ENCODE measurements at regions not wholly inside any gene's neighbourhood (a gene's known extent, or its start where the extent isn't known, plus 50 kb on each side); places are given as distances from the start of the nearest gene placed in this dataset.

DNA sequence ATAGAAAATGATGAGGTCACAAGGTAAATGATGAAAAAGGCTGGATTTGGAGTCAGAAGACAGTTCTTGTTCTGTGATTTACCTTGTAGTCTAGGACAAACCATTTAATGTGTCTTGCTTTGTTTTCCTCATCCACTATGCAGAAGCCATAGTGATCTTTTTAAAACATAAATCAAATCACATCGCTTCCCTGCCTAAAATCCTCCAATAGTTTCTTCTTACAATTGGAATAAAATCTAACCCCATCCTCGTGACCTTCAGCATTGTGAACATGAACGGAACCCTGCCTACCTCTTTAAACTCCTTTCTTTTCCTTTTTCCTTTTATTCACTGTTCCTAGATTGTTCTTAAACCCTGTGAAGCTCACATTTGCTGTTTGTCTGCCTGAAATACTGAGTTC lies 204.9 kb upstream of the SAMSN1 start:
- no peak overlapping the region for H3K4me3 ChIP-seq (ENCODE audit: control insufficient read depth, low read depth, low read length)
- TF ChIP-seq, protein P1, sequence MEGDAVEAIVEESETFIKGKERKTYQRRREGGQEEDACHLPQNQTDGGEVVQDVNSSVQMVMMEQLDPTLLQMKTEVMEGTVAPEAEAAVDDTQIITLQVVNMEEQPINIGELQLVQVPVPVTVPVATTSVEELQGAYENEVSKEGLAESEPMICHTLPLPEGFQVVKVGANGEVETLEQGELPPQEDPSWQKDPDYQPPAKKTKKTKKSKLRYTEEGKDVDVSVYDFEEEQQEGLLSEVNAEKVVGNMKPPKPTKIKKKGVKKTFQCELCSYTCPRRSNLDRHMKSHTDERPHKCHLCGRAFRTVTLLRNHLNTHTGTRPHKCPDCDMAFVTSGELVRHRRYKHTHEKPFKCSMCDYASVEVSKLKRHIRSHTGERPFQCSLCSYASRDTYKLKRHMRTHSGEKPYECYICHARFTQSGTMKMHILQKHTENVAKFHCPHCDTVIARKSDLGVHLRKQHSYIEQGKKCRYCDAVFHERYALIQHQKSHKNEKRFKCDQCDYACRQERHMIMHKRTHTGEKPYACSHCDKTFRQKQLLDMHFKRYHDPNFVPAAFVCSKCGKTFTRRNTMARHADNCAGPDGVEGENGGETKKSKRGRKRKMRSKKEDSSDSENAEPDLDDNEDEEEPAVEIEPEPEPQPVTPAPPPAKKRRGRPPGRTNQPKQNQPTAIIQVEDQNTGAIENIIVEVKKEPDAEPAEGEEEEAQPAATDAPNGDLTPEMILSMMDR (conservative IDR thresholded peaks at IDR 0.05; ENCODE audit: control insufficient read depth, insufficient read depth, low read depth, low read length): no peak
- no peak for DNase-seq (ENCODE audit: low read depth)

DNA sequence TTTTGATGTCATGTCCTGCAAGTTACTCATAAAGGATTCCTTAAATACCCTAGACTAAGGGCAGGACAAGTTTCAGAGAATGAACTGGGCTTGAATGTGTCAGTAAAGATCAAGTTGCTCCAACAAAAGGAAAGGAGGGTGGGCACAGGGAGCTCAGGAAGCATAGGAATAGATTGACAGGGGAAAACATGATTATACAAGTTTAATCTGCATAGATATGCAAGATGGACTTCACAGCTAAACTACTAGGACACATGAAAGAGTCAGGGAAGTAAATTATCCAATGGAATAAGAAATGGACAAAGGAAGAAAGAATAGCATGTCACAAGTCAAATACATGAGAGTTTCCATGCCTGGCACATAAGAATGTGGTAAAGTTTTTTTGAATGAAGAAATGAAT lies 203.9 kb upstream of the SAMSN1 start:
- TF ChIP-seq, protein P1 (conservative IDR thresholded peaks at IDR 0.05; ENCODE audit: control insufficient read depth, insufficient read depth, low read depth, low read length): no peak
- no peak for DNase-seq (ENCODE audit: low read depth)
- no peak overlapping the region for H3K4me3 ChIP-seq (ENCODE audit: control insufficient read depth, low read depth, low read length)

DNA sequence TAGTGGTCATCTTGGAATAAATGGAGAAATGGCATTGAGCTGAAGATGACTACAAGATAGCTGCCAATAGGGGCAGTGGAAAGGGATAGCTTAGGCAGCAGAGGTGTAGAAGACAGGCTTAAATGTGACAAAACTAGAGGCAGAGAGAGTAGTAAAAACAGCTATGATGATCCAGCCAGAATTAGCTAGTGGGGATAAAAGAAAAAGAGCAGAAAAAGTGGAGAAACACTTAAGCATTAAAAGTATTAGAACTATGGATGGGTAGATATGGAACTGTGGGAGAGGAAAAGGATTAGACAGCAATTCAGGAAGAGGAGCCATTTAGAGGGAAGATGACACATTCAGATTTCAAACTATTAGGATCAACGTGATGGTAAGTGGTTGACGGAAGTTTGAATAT lies 202.5 kb upstream of the SAMSN1 start:
- no peak for DNase-seq (ENCODE audit: low read depth)
- TF ChIP-seq, protein P1 (conservative IDR thresholded peaks at IDR 0.05; ENCODE audit: control insufficient read depth, insufficient read depth, low read depth, low read length): no peak
- H3K4me3 ChIP-seq (ENCODE audit: control insufficient read depth, low read depth, low read length): no peak overlapping the region

DNA sequence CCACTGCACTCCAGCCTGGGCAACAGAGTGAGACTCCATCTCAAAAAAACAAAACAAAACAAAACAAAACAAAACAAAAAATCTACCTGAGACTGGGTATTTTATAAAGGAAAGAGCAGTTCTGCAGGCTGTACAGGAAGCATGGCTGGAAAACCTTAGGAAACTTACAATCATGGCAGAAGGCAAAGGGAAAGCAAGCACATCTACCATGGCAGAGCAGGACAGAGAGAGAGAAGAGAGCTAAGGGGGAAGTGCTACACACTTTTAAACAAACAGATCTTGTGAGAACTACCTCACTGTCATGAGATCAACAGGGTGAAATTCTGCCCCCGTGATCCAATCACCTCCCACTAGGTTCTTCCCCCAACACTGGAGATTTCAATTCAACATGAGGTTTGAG lies 198.3 kb upstream of the SAMSN1 start:
- no peak overlapping the region for H3K4me3 ChIP-seq (ENCODE audit: control insufficient read depth, low read depth, low read length)
- TF ChIP-seq, protein P1 (conservative IDR thresholded peaks at IDR 0.05; ENCODE audit: control insufficient read depth, insufficient read depth, low read depth, low read length): no peak
- DNase-seq (ENCODE audit: low read depth): no peak

DNA sequence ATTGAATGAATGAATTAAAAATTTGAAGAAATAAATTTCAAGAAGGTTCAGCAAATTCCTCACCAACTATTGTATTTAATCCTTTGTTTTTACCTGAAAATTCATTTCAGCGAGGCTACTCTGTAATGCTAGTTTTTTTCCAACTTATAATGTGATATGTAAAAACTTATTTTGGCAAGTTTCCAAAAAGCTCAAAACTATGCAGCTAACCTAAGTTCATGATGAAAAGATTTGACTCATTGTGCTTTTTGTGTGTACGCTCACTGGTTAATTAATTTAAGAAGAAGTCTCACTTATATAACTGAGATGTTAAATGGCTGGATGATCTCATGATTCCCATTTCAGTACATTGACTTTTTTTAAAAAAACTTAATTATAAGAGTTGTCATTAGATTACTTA lies 196.0 kb upstream of the SAMSN1 start:
- peak; percentile 6 for DNase-seq (ENCODE audit: low read depth)
- TF ChIP-seq, protein P1 (conservative IDR thresholded peaks at IDR 0.05; ENCODE audit: control insufficient read depth, insufficient read depth, low read depth, low read length): no peak
- no peak overlapping the region for H3K4me3 ChIP-seq (ENCODE audit: control insufficient read depth, low read depth, low read length)

DNA sequence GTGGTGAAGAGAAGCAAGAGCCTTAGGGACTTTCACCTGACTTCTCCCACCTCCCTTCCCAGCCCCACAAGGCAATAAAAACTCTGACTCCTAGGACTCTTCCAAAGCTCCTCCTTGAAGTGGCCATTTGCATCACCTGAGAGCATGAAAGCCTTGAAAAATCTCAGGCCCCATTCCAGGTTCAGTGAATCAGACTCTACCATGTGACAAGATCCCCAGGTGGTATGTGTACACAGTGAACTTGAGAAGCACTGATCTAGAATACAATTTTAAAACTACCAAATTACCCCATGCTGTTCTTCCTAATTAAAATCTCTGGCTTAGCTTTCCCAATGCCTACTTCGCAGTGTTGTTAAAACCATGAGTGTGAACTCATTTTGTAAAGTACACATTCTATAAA lies 195.1 kb upstream of the SAMSN1 start:
- TF ChIP-seq, protein P1 (conservative IDR thresholded peaks at IDR 0.05; ENCODE audit: control insufficient read depth, insufficient read depth, low read depth, low read length): no peak
- DNase-seq (ENCODE audit: low read depth): no peak
- H3K4me3 ChIP-seq (ENCODE audit: control insufficient read depth, low read depth, low read length): no peak overlapping the region

DNA sequence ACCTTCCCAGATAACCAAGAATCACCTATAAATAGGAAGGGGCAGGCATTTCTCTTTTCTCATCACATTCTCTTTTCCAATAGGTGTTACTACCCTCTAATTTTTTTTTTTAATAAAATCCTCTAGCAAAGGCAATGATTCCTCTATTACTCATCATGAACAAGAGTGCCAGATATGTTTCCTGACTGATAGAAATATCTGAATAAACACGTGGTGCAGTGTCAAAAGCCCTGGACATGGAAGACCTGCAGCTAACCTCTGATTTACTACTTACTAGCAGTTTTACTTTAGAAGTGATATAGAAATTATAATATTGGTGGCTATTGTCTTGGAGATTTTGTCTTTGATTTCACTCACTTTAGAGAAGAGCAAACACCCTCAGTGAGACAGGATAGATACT lies 194.6 kb upstream of the SAMSN1 start:
- no peak overlapping the region for H3K4me3 ChIP-seq (ENCODE audit: control insufficient read depth, low read depth, low read length)
- TF ChIP-seq, protein P1 (conservative IDR thresholded peaks at IDR 0.05; ENCODE audit: control insufficient read depth, insufficient read depth, low read depth, low read length): no peak
- peak; percentile 18 for DNase-seq (ENCODE audit: low read depth)

All from fibroblast of mammary gland (primary cell).